ENCODE measurements at regions not wholly inside any gene's neighbourhood (a gene's known extent, or its start where the extent isn't known, plus 50 kb on each side); places are given as distances from the start of the nearest gene placed in this dataset.

GRCh38 chr6:142500250-142500786 lies 198.5 kb downstream of the ADGRG6 start:
- DNase-seq (ENCODE audit: extremely low spot score, insufficient read length, low read depth), result no peak
- FAIRE-seq, result no peak

GRCh38 chr6:142501795-142502194 lies 200.0 kb downstream of the ADGRG6 start:
- no peak for FAIRE-seq

GRCh38 chr6:142507065-142507464 lies 205.3 kb downstream of the ADGRG6 start:
- DNase-seq (ENCODE audit: extremely low spot score, insufficient read length, low read depth) (no peak), FAIRE-seq (no peak)

More at GRCh38 chr6:142501795-142502194, 200.0 kb downstream of the ADGRG6 start:
- DNase-seq (ENCODE audit: extremely low spot score, insufficient read length, low read depth), result no peak

- FAIRE-seq (no peak), DNase-seq (ENCODE audit: extremely low spot score, insufficient read length, low read depth) (no peak)
These were observed 208.4 kb downstream of the ADGRG6 start for GRCh38 chr6:142510211-142510610.

- no peak for FAIRE-seq
- DNase-seq (ENCODE audit: extremely low spot score, insufficient read length, low read depth), result no peak
These were observed 216.3 kb downstream of the ADGRG6 start for GRCh38 chr6:142518126-142518525.

- no peak for FAIRE-seq
- no peak for DNase-seq (ENCODE audit: extremely low spot score, insufficient read length, low read depth)
These were observed 217.0 kb downstream of the ADGRG6 start for GRCh38 chr6:142518761-142519160.

GRCh38 chr6:142521791-142522190 lies 220.0 kb downstream of the ADGRG6 start:
- no peak for DNase-seq (ENCODE audit: extremely low spot score, insufficient read length, low read depth)

GRCh38 chr6:142523515-142524375 lies 221.9 kb downstream of the ADGRG6 start:
- FAIRE-seq (no peak), DNase-seq (ENCODE audit: extremely low spot score, insufficient read length, low read depth) (no peak)

More at GRCh38 chr6:142521791-142522190, 220.0 kb downstream of the ADGRG6 start:
- FAIRE-seq, result no peak

- FAIRE-seq, result no peak
- no peak for DNase-seq (ENCODE audit: extremely low spot score, insufficient read length, low read depth)
These were observed 228.8 kb downstream of the ADGRG6 start for GRCh38 chr6:142530566-142530965.

- FAIRE-seq (no peak), DNase-seq (ENCODE audit: extremely low spot score, insufficient read length, low read depth) (no peak)
These were observed 229.9 kb downstream of the ADGRG6 start for GRCh38 chr6:142531727-142532126.

GRCh38 chr6:142534076-142534475 lies 232.3 kb downstream of the ADGRG6 start:
- DNase-seq (ENCODE audit: extremely low spot score, insufficient read length, low read depth), result no peak
- no peak for FAIRE-seq

- FAIRE-seq (no peak), DNase-seq (ENCODE audit: extremely low spot score, insufficient read length, low read depth) (no peak)
These were observed 232.7 kb downstream of the ADGRG6 start for GRCh38 chr6:142534484-142534883.

- no peak for FAIRE-seq
- no peak for DNase-seq (ENCODE audit: extremely low spot score, insufficient read length, low read depth)
These were observed 236.0 kb downstream of the ADGRG6 start for GRCh38 chr6:142537612-142538478.

GRCh38 chr6:142542704-142543233 lies 241.0 kb downstream of the ADGRG6 start:
- no peak for FAIRE-seq
- DNase-seq (ENCODE audit: extremely low spot score, insufficient read length, low read depth), result no peak

- DNase-seq (ENCODE audit: extremely low spot score, insufficient read length, low read depth) (no peak), FAIRE-seq (no peak)
These were observed 241.8 kb downstream of the ADGRG6 start for GRCh38 chr6:142543606-142544005.

GRCh38 chr6:142544199-142544838 lies 242.5 kb downstream of the ADGRG6 start:
- FAIRE-seq (no peak), DNase-seq (ENCODE audit: extremely low spot score, insufficient read length, low read depth) (no peak)

- FAIRE-seq (no peak), DNase-seq (ENCODE audit: extremely low spot score, insufficient read length, low read depth) (no peak)
These were observed 243.3 kb downstream of the ADGRG6 start for GRCh38 chr6:142545147-142545546.

GRCh38 chr6:142548566-142548965 lies 246.8 kb downstream of the ADGRG6 start:
- DNase-seq (ENCODE audit: extremely low spot score, insufficient read length, low read depth), result no peak
- FAIRE-seq, result no peak

GRCh38 chr6:142550310-142551063 lies 248.7 kb downstream of the ADGRG6 start:
- DNase-seq (ENCODE audit: extremely low spot score, insufficient read length, low read depth) (no peak), FAIRE-seq (no peak)
